OCI-LY3 (cell line): ENCODE measurements at regions not wholly inside any gene's neighbourhood (a gene's known extent, or its start where the extent isn't known, plus 50 kb on each side); places are given as distances from the start of the nearest gene placed in this dataset.

ENCODE experiments used
- H2AFZ ChIP-seq: fragments of 200-600, 300-600 bp; shearing (Covaris generic); 2 replicates; pipeline ENCODE4 v1.6.0; 2014; ENCODE audit warnings: antibody characterized with exemption, low read depth, low read length
- H3K27ac ChIP-seq: fragments of 200-600, 300-600 bp; sonication (generic); 2 replicates; pipeline ENCODE4 v1.5.1; 2014; ENCODE audit warnings: mild to moderate bottlenecking, low read length, moderate library complexity, mixed read lengths
- H3K27me3 ChIP-seq: fragments of 200-600, 300-600 bp; sonication (generic); 2 replicates; pipeline ENCODE4 v1.6.1; 2014; ENCODE audit warnings: low read depth, low read length, mixed read lengths
- H3K36me3 ChIP-seq: fragments of 200-600, 300-600 bp; sonication (generic); replicated peaks from 2 replicates; pipeline ENCODE3; 2014; ENCODE audit warnings: low read depth, low read length, mixed read lengths
- H3K4me1 ChIP-seq: fragments of 300-600, 200-600 bp; sonication (generic); 2 replicates; pipeline ENCODE4 v1.6.1; 2014; ENCODE audit warnings: low read length, mixed read lengths
- H3K4me2 ChIP-seq: fragments of 200-600, 300-600 bp; sonication (generic); 2 replicates; pipeline ENCODE4 v1.6.1; 2014; ENCODE audit warnings: low read length, mixed read lengths
- H3K4me3 ChIP-seq: fragments of 300-600, 200-600 bp; sonication (generic); 2 replicates; pipeline ENCODE4 v1.5.1; 2014; ENCODE audit warnings: antibody characterized with exemption, mild to moderate bottlenecking, low read length, moderate library complexity
- H3K79me2 ChIP-seq: fragments of 300-600, 200-600 bp; shearing (Covaris generic); 2 replicates; pipeline ENCODE4 v1.6.1; 2014; ENCODE audit warnings: mild to moderate bottlenecking, low read length, mixed read lengths
- H3K9ac ChIP-seq: fragments of 300-600, 200-600 bp; shearing (Covaris generic); 2 replicates; pipeline ENCODE4 v1.6.0; 2014; ENCODE audit warnings: mild to moderate bottlenecking, low read length, moderate library complexity
- H3K9me3 ChIP-seq: fragments of 200-600, 300-600 bp; shearing (Covaris generic); 2 replicates; pipeline ENCODE4 v1.6.1; 2014; ENCODE audit warnings: low read length, mixed read lengths; ENCODE audit not compliant: insufficient read depth
- H4K20me1 ChIP-seq: fragments of 200-600, 300-600 bp; sonication (generic); 2 replicates; pipeline ENCODE4 v1.6.1; 2016; ENCODE audit warnings: low read length, mixed read lengths; ENCODE audit not compliant: insufficient read depth
- EZH2phosphoT487 ChIP-seq: fragments of 200-600 bp; shearing (Covaris generic); IDR thresholded peaks from 2 replicates; pipeline ENCODE4 v1.6.1; 2018; ENCODE audit warnings: antibody characterized with exemption, mixed run types, low read depth
- TF ChIP-seq, protein P1 (sequence below): fragments of 200-600, 300-600 bp; sonication (generic); IDR thresholded peaks from 2 replicates; pipeline ENCODE4 v1.5.1; 2014; ENCODE audit warnings: antibody characterized with exemption, low read length, low read depth

- Histone ChIP-seq H3K27me3 (no peaks in the 10 kb centered on the region), H3K4me1 (no peaks in the 10 kb centered on the region), H2AFZ (no peak overlapping the region), H3K9me3 (no peaks in the 10 kb centered on the region), H3K27ac (no peak overlapping the region), H3K9ac (no peak overlapping the region), H3K36me3 (peaks cover 6% of the 10 kb centered on the region), H3K4me3 (no peak overlapping the region), H3K4me2 (no peak overlapping the region), H3K79me2 (no peaks in the 10 kb centered on the region), H4K20me1 (no peaks in the 10 kb centered on the region; the same call in 1 of the 2 replicates)
- TF ChIP-seq, protein P1, sequence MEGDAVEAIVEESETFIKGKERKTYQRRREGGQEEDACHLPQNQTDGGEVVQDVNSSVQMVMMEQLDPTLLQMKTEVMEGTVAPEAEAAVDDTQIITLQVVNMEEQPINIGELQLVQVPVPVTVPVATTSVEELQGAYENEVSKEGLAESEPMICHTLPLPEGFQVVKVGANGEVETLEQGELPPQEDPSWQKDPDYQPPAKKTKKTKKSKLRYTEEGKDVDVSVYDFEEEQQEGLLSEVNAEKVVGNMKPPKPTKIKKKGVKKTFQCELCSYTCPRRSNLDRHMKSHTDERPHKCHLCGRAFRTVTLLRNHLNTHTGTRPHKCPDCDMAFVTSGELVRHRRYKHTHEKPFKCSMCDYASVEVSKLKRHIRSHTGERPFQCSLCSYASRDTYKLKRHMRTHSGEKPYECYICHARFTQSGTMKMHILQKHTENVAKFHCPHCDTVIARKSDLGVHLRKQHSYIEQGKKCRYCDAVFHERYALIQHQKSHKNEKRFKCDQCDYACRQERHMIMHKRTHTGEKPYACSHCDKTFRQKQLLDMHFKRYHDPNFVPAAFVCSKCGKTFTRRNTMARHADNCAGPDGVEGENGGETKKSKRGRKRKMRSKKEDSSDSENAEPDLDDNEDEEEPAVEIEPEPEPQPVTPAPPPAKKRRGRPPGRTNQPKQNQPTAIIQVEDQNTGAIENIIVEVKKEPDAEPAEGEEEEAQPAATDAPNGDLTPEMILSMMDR = no peak
- TF ChIP-seq EZH2phosphoT487 = no peak
Measured at GRCh38 chr16:72552654-72553053, 380.7 kb upstream of the PMFBP1 start.

DNA sequence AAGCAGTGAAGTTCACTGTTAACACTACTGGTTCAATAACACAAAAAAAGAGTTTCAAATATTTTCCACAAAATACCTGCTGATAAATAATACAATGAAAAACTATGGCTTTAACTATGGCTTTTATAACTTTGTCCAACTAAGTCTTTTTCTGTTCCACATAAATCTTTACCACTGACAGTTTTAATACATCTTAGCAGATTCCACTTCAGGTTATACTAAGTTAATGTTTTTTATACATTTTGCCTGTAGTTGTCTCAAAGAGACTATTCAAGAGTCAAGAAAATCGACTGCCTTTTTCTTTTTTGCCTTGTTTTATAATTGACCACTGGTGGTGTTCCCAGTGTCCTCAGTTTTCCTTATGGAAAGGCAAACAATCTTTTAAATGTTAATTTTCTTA lies 379.7 kb upstream of the PMFBP1 start:
- Histone ChIP-seq H4K20me1 (no peaks in the 10 kb centered on the region; the same call in 1 of the 2 replicates), H3K9me3 (no peaks in the 10 kb centered on the region), H3K4me1 (no peaks in the 10 kb centered on the region), H3K36me3 (peaks cover 6% of the 10 kb centered on the region), H3K4me3 (no peak overlapping the region), H3K27ac (no peak overlapping the region), H3K79me2 (no peaks in the 10 kb centered on the region), H3K27me3 (no peaks in the 10 kb centered on the region), H3K9ac (no peak overlapping the region), H3K4me2 (no peak overlapping the region), H2AFZ (no peak overlapping the region)
- TF ChIP-seq, protein P1 = no peak
- no peak for TF ChIP-seq EZH2phosphoT487

GRCh38 chr16:72549878-72550277 lies 377.9 kb upstream of the PMFBP1 start:
- no peaks in the 10 kb centered on the region for H3K79me2 ChIP-seq
- H3K27me3 ChIP-seq = no peaks in the 10 kb centered on the region
- H3K4me3 ChIP-seq = no peak overlapping the region
- no peaks in the 10 kb centered on the region for H3K4me1 ChIP-seq
- H2AFZ ChIP-seq = no peak overlapping the region
- no peak for TF ChIP-seq EZH2phosphoT487
- TF ChIP-seq, protein P1 = no peak
- H3K9me3 ChIP-seq = no peaks in the 10 kb centered on the region
- no peak overlapping the region for H3K9ac ChIP-seq
- H3K36me3 ChIP-seq = peaks cover 6% of the 10 kb centered on the region
- no peak overlapping the region for H3K4me2 ChIP-seq
- no peak overlapping the region for H3K27ac ChIP-seq
- H4K20me1 ChIP-seq = no peaks in the 10 kb centered on the region; the same call in 1 of the 2 replicates

DNA sequence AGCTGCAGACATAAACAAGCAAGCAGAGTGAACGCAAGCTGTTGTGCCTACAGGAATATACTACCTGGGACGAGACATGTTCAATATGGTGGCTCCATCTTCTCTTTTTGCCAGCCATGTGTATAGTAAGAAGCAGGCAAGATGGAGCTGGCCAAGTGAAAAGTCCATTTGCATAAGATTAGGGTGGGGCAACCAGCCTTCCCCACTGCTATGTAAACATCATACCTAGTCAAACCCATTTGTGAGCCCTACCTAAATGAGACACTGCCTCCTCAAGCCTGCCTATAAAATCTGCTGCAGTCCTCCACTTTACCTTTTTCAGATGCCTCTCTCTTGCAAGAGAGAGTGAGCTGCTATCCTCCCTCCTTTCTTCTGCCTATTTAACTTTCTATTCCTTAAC lies 370.1 kb upstream of the PMFBP1 start:
- H3K27ac ChIP-seq = no peak overlapping the region
- no peak overlapping the region for H3K4me2 ChIP-seq
- H3K36me3 ChIP-seq = no peaks in the 10 kb centered on the region
- TF ChIP-seq EZH2phosphoT487 = no peak
- H3K27me3 ChIP-seq = no peaks in the 10 kb centered on the region
- no peaks in the 10 kb centered on the region for H3K4me1 ChIP-seq
- no peaks in the 10 kb centered on the region for H3K79me2 ChIP-seq
- no peak overlapping the region for H3K9ac ChIP-seq
- H2AFZ ChIP-seq = no peak overlapping the region
- H3K9me3 ChIP-seq = no peaks in the 10 kb centered on the region
- no peaks in the 10 kb centered on the region for H4K20me1 ChIP-seq
- H3K4me3 ChIP-seq = no peak overlapping the region

- H3K9me3 ChIP-seq = no peaks in the 10 kb centered on the region
- TF ChIP-seq, protein P1 = no peak
- no peak for TF ChIP-seq EZH2phosphoT487
- H3K79me2 ChIP-seq = no peaks in the 10 kb centered on the region
- no peak overlapping the region for H3K9ac ChIP-seq
- no peak overlapping the region for H3K4me2 ChIP-seq
- H3K4me1 ChIP-seq = no peaks in the 10 kb centered on the region
- H2AFZ ChIP-seq = no peak overlapping the region
- no peak overlapping the region for H3K4me3 ChIP-seq
- H3K27ac ChIP-seq = no peak overlapping the region
- H3K36me3 ChIP-seq = no peaks in the 10 kb centered on the region
- no peaks in the 10 kb centered on the region for H4K20me1 ChIP-seq
- no peaks in the 10 kb centered on the region for H3K27me3 ChIP-seq
Measured at GRCh38 chr16:72537664-72538063, 365.7 kb upstream of the PMFBP1 start.
